Ammon's horn (tissue), 1 donor: ENCODE measurements at regions not wholly inside any gene's neighbourhood (a gene's known extent, or its start where the extent isn't known, plus 50 kb on each side); places are given as distances from the start of the nearest gene placed in this dataset.
"Not testable (repeated sequence)": the region's sequence is repeated elsewhere in the genome, so short reads cannot be mapped to it uniquely, and the experiment has no call there.

Source experiments
- DNase-seq: peaks from one replicate; pipeline ENCODE4 v3.0.0-alpha.2; 2016; ENCODE audit warnings: low spot score

DNA sequence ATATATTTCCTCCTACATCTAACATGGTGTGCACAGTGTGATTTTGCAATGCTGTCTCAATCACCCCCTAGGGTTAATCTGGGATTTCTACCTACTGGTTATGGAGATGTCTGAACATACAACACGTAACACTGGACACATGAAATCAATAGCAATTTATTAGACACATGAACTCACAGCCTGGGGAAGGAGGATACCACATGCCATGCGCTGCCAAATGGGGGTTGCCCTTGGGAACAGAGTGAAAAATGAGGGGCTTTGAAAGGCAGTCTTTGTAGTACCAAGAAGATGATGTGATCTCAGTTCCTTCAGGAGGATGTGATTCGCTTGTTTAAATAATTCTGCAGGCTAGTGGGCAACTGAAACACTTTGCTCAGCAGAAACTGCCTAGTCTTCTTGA is 253.6 kb upstream of the LRRC4C start:
- DNase-seq = no peak

- DNase-seq = no peak
Measured at GRCh38 chr11:41714101-41714500, 254.6 kb upstream of the LRRC4C start.

DNA sequence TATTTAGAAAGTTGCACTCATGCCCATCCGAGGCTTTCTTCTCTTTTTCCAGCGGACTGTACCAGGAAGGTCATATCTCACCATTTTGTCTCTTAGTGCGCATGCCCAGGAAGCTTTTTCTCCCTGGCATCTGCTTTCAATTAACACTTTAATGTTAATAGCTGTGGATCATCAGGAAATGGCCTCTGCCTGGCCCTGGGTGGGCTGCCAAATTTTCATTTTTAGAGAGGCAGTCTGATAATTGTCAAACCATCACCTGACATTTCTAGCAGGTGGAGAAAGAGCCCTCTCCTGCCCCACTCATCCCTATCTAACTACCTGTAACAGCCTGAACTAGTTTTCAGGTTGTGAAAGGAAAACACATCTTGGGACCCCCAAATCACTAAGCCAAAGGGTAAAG is 257.4 kb upstream of the LRRC4C start:
- no peak for DNase-seq

GRCh38 chr11:41720761-41721160 is 261.3 kb upstream of the LRRC4C start:
- DNase-seq = no peak

- DNase-seq = not testable (repeated sequence)
Measured at GRCh38 chr11:41728161-41728560, 268.7 kb upstream of the LRRC4C start.

DNA sequence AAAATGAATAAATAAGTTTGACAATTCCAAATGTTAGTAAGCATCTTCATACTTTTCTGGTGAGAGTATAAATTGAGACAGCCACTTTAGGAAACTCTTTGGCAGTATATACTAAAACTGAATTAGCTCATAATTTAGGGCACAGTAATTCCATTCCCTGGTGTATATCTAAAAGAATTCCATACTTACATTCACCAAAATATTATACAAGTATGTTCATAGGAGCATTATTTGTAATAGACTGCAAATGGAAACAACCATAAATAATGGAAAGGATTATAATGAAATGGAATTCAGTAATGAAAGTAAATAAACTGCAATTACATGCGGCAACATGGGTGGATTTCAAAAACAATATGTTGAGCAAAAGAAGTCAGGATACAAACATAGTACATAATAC is 315.8 kb upstream of the LRRC4C start:
- no peak for DNase-seq

GRCh38 chr11:41779401-41779960 is 320.0 kb upstream of the LRRC4C start:
- no peak for DNase-seq

GRCh38 chr11:41781441-41781840 is 322.0 kb upstream of the LRRC4C start:
- DNase-seq = no peak

- DNase-seq = no peak
Measured at GRCh38 chr11:41784513-41785335, 325.3 kb upstream of the LRRC4C start.

GRCh38 chr11:41786087-41786486 is 326.6 kb upstream of the LRRC4C start:
- DNase-seq = no peak

GRCh38 chr11:41788177-41788576 is 328.7 kb upstream of the LRRC4C start:
- no peak for DNase-seq

DNA sequence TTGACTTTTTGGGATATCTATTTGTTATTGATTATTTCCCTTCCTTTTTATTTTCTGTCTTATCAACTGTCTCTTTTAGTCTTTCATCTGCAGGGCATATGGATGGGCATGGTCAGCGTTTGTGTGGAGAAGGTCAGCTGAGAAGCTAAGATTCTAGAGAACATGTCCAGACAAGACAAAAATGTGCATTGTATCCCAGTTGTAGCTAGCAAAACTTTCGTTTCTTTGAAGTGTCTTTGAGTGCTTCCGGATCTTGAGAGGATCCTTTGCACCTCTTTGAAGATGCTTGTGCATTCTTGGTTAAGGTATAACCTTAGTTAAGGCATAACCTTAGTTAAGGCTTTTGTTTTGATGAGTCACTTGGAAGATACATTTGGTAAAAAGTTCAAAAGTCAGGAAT is 329.9 kb upstream of the LRRC4C start:
- DNase-seq = no peak

DNA sequence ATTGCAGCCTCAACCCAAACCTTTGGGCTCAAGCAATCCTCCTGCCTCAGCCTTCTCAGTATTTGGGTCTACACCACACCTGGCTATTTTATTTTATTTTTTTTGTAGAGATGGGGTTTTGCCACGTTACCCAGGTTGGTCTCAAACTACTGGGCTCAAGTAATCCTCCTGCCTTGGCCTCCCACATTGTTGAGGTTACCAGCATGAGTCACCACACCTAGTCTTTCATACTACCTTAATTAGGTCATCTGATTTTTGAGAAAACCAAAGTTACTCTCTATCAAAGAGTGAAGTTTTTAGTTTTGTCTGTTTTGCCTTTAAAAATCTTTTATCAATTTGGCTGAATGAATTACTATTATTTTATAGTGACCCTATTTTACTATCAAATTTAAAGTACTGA is 335.6 kb upstream of the LRRC4C start:
- no peak for DNase-seq

DNA sequence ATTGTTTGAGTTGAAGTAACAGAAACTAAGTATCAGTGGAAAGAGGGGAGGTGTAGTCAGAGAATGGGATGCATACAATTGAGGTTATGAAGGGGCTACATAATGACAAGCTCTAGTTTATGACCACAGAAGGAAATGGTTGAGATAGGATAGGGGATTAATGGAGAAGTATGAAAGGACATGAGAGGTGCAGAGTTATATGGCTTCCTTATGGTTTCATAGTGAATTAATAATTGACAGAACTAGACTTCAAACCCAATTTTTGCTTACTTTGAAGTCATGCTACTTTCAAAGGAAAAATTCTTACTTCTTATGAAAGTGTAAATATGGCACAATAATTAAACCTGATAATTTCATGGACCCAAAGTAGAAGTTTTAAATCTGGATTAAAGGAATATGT is 340.3 kb upstream of the LRRC4C start:
- no peak for DNase-seq

GRCh38 chr11:41803895-41804294 is 344.4 kb upstream of the LRRC4C start:
- no peak for DNase-seq

- DNase-seq = no peak
Measured at GRCh38 chr11:41816396-41816795, 356.9 kb upstream of the LRRC4C start.

DNA sequence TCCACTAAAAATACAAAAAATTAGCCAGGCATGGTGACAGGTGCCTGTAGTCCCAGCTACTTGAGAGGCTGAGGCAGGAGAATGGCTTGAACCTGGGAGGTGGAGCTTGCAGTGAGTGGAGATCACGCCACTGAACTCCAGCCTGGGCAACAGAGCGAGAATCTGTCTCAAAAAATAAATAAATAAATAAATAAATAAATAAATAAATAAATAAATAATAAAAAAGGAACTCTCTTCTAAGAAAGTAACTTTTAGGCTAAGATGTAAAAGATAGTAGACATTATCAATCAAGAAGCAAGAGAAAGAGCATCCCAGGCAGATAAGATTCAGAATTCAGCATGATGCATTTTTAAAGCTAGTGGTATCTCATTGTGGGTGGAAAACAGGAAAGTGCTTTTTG is 364.8 kb upstream of the LRRC4C start:
- DNase-seq = not testable (repeated sequence)

DNA sequence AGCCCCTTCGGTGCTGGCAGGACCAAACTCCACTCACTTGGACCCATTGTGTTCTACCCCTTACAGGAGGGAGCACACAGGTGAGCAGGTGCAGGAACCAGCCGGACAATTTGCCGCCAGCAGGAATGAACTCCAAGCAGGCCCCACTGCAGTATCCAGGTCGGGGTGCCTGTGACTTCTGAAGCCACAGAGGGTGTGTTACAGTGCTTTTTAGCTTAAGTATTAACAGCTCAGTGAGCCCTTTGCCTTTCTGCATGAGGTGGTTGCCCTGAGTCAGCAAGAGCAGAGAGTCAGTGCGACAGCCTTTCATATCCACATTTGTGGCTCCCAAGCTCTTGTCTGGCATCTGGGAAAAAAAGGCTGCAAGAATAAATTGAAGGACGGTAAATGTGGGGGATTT is 366.6 kb upstream of the LRRC4C start:
- DNase-seq = no peak

GRCh38 chr11:41836431-41836830 is 377.0 kb upstream of the LRRC4C start:
- DNase-seq = no peak

GRCh38 chr11:41842673-41843072 is 383.2 kb upstream of the LRRC4C start:
- no peak for DNase-seq

GRCh38 chr11:41845066-41845465 is 385.6 kb upstream of the LRRC4C start:
- DNase-seq = no peak

DNA sequence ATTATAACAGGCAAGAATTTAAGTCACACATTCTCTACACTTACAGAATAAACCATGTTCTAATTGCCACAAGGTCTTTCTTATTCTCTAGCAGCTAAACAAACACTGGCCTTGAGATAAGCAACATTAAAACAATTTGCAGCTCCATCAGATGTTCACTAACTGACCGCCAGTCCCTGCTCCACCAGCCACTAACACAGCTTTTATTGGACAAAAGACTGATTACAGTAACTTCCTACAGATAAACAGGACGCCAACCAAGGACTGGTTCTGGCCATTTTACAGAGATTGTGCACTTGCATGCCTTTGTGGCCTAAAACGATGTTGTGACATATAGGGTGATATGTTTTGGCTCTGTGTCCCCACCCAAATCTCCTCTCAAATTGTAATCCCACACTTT is 388.9 kb upstream of the LRRC4C start:
- DNase-seq = no peak

DNA sequence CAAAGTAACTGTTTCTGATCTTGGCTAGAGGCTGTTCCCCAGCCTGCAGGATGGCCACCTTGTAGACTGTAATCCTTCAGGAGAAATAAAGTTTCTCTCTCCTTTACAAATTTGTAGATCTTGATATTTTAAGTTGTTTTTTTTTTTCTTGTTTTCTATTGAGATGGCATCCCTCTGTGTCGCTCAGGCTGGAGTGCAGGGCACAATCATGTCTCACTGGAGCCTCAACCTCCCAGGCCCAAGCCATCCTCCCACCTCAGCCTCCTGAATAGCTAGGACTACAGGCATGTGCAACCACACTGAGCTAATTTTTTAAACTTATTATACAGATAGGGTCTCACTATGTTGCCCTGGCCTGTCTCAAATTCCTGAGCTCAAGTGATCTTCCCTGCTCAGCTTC is 389.8 kb upstream of the LRRC4C start:
- DNase-seq = no peak

- no peak for DNase-seq
Measured at GRCh38 chr11:41851743-41852142, 392.3 kb upstream of the LRRC4C start.
